HCT116 (cell line): ENCODE measurements at regions not wholly inside any gene's neighbourhood (a gene's known extent, or its start where the extent isn't known, plus 50 kb on each side); places are given as distances from the start of the nearest gene placed in this dataset.

Source experiments
- CBX3 ChIP-seq: IDR thresholded peaks from 2 replicates; pipeline ENCODE4 v1.6.1; 2012; ENCODE audit warnings: low read depth
- CTCF ChIP-seq, 3 experiments: fragments of 200-600 bp in 1 of 3; sonication (generic) in 1 of 3; IDR thresholded peaks in 2 of 3; conservative IDR thresholded peaks in 1 of 3; 2 replicates each; pipeline ENCODE4 v1.5.1; 2012 to 2017; ENCODE audit warnings: low read depth in 2 of 3, low read length in 2 of 3, antibody characterized with exemption in 1 of 3, borderline replicate concordance in 1 of 3, control low read depth in 1 of 3, mild to moderate bottlenecking in 1 of 3, mixed read lengths in 1 of 3, mixed run types in 1 of 3, moderate library complexity in 1 of 3; ENCODE audit not compliant: insufficient read depth in 1 of 3
- EZH2phosphoT487 ChIP-seq: fragments of 200-600 bp; IDR thresholded peaks from 2 replicates; pipeline ENCODE4 v1.6.1; 2018; ENCODE audit warnings: antibody characterized with exemption, borderline replicate concordance
- POLR2A ChIP-seq: IDR thresholded peaks from 2 replicates; pipeline ENCODE4 v1.7.0; 2011; ENCODE audit warnings: borderline replicate concordance; ENCODE audit not compliant: insufficient read depth, insufficient read length; ENCODE audit errors: extremely low read depth
- POLR2AphosphoS5 ChIP-seq: IDR thresholded peaks from 2 replicates; pipeline ENCODE4 v1.6.1; 2011; ENCODE audit warnings: mild to moderate bottlenecking, low read depth, low read length, moderate library complexity
- SP1 ChIP-seq: IDR thresholded peaks from 2 replicates; pipeline ENCODE4 v1.6.1; 2012; ENCODE audit warnings: low read depth

DNA sequence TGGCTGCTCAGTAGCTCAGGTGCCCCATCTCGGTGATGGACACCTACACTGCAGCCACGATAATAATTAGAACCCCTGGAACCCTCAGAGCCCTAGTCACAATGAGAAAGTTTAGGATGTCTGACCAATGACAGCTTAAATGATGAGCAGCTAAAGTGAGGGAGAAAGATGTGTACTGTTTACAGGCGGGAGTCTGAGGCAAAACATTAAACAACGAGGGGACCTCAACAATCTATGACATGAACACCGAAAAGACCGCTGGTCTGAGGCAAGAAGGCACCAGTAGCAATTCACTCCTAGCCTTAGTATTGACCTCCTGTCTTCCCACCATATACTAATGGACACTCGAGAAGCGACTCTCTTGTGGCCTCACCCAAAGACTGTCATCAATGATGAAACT is 369.5 kb upstream of the SMIM31 start:
- no peak for TF ChIP-seq CBX3
- no peak for TF ChIP-seq CTCF (IDR thresholded peaks at IDR 0.05 in 2 of 3, conservative IDR thresholded peaks at IDR 0.05 in 1 of 3; ENCODE audit: borderline replicate concordance in 1 of 3, insufficient read depth in 1 of 3, low read depth in 2 of 3, low read length in 2 of 3)
- no peak for TF ChIP-seq POLR2AphosphoS5
- no peak for TF ChIP-seq SP1
- no peak for TF ChIP-seq POLR2A
- no peak for TF ChIP-seq EZH2phosphoT487
